K562 (cell line): ENCODE measurements at regions not wholly inside any gene's neighbourhood (a gene's known extent, or its start where the extent isn't known, plus 50 kb on each side); places are given as distances from the start of the nearest gene placed in this dataset.

ENCODE experiments used
- BHLHE40 ChIP-seq: IDR thresholded peaks from 2 replicates; pipeline ENCODE4 v1.6.1; 2011; ENCODE audit warnings: low read length, improper control_type of control experiment
- HDAC1 ChIP-seq, 2 experiments: fragments of 450-650 bp; IDR thresholded peaks; 2 replicates each; pipeline ENCODE4 v1.6.1; 2016 to 2017; ENCODE audit warnings: inconsistent platforms in 1 of 2, mild to moderate bottlenecking in 1 of 2, moderate library complexity in 1 of 2
- UBTF ChIP-seq, 2 experiments: IDR thresholded peaks; 2 replicates each; pipeline ENCODE4 v1.6.1; 2012; ENCODE audit warnings: improper control_type of control experiment in 2 of 2, low read depth in 2 of 2, low read length in 2 of 2, borderline replicate concordance in 1 of 2

GRCh38 chr12:86721713-86722397 is 465.7 kb upstream of the MGAT4C start:
- TF ChIP-seq HDAC1 (IDR thresholded peaks at IDR 0.05) = no peak
- no peak for TF ChIP-seq BHLHE40
- TF ChIP-seq UBTF (IDR thresholded peaks at IDR 0.05; ENCODE audit: borderline replicate concordance in 1 of 2, low read depth in 2 of 2, low read length in 2 of 2) = no peak
